Vagina (tissue), 2 donors: ENCODE measurements at regions not wholly inside any gene's neighbourhood (a gene's known extent, or its start where the extent isn't known, plus 50 kb on each side); places are given as distances from the start of the nearest gene placed in this dataset.

Source experiments
- DNase-seq, 2 donors: peaks; one replicate each; pipeline ENCODE4 v3.0.0-alpha.2; 2017; ENCODE audit errors: extremely low spot score in 2 of 2
- H3K27ac ChIP-seq: fragments of 200-600 bp; sonication (generic); one replicate; pipeline ENCODE4 v1.5.1; 2019
- H3K27me3 ChIP-seq: fragments of 200-600 bp; sonication (generic); one replicate; pipeline ENCODE4 v1.5.1; 2019
- H3K36me3 ChIP-seq, 2 donors: fragments of 200-600 bp; sonication (generic); one replicate each; pipeline ENCODE4 v1.5.1; 2017 to 2019
- H3K4me1 ChIP-seq: fragments of 200-600 bp; sonication (generic); one replicate; pipeline ENCODE4 v1.5.1; 2019
- H3K4me3 ChIP-seq, 2 donors: fragments of 200-600 bp; sonication (generic); 1 replicate in 1 of 2; 2 replicates in 1 of 2; pipeline ENCODE4 v1.5.1; 2016 to 2019
- H3K9me3 ChIP-seq: fragments of 200-600 bp; sonication (generic); one replicate; pipeline ENCODE4 v1.5.1; 2019
- CTCF ChIP-seq, 3 experiments: fragments of 450-650 bp in 2 of 3; fragments of 200-600 bp in 1 of 3; sonication (generic) in 1 of 3; IDR thresholded peaks; one replicate each; pipeline ENCODE4 v1.5.1; 2017 to 2019; ENCODE audit warnings: antibody characterized with exemption in 3 of 3, mild to moderate bottlenecking in 2 of 3, moderate library complexity in 2 of 3
- POLR2A ChIP-seq, 2 donors: fragments of 450-650 bp; IDR thresholded peaks; one replicate each; pipeline ENCODE4 v1.6.1; 2017; ENCODE audit warnings: antibody characterized with exemption in 2 of 2, mild to moderate bottlenecking in 2 of 2, moderate library complexity in 2 of 2
- POLR2AphosphoS5 ChIP-seq, 2 donors: sonication (generic); formaldehyde crosslinking; IDR thresholded peaks; one replicate each; pipeline ENCODE4 v1.9.0; 2017; ENCODE audit warnings: antibody characterized with exemption in 2 of 2, mild to moderate bottlenecking in 2 of 2, low read depth in 1 of 2; ENCODE audit not compliant: insufficient read depth in 1 of 2
- intact Hi-C: fragments of 100-400 bp; cut with DNase I; formaldehyde crosslinking; loops from one replicate; pipeline ENCODE4 v1.15.1; 2023

GRCh38 chr2:43085505-43085904, 140.9 kb downstream of the ZFP36L2 start:
- DNase-seq: no peak
- H3K9me3 ChIP-seq: no peaks in the 10 kb centered on the region
- H3K27ac ChIP-seq: peak overlapping the region; percentile 82
- no peak overlapping the region for H3K4me3 ChIP-seq
- H3K36me3 ChIP-seq: no peaks in the 10 kb centered on the region
- TF ChIP-seq CTCF (IDR thresholded peaks at IDR 0.05): no peak
- TF ChIP-seq POLR2AphosphoS5 (IDR thresholded peaks at IDR 0.05; ENCODE audit: insufficient read depth in 1 of 2, low read depth in 1 of 2): no peak
- TF ChIP-seq POLR2A (IDR thresholded peaks at IDR 0.05): no peak
- intact Hi-C loops: loop anchor here (10.0 kb wide), 1 partner anchor 51 kb away; no protein-coding TSS in a partner anchor
- no peaks in the 10 kb centered on the region for H3K27me3 ChIP-seq
- H3K4me1 ChIP-seq: peaks cover 78% of the 10 kb centered on the region

GRCh38 chr2:43084699-43085091, 141.7 kb downstream of the ZFP36L2 start:
- Histone ChIP-seq H3K9me3 (no peaks in the 10 kb centered on the region), H3K4me1 (peaks cover 86% of the 10 kb centered on the region), H3K27me3 (no peaks in the 10 kb centered on the region), H3K27ac (peak overlapping the region; percentile 82), H3K36me3 (no peaks in the 10 kb centered on the region), H3K4me3 (no peak overlapping the region)
- intact Hi-C loops: loop anchor here (10.0 kb wide), 1 partner anchor 50 kb away; no protein-coding TSS in a partner anchor
- TF ChIP-seq POLR2AphosphoS5 (IDR thresholded peaks at IDR 0.05; ENCODE audit: insufficient read depth in 1 of 2, low read depth in 1 of 2): no peak
- no peak for TF ChIP-seq POLR2A (IDR thresholded peaks at IDR 0.05)
- TF ChIP-seq CTCF (IDR thresholded peaks at IDR 0.05): no peak
- DNase-seq: no peak

GRCh38 chr2:43083710-43084698, 142.4 kb downstream of the ZFP36L2 start:
- intact Hi-C loops: loop anchor here (10.0 kb wide), 1 partner anchor 49 kb away; no protein-coding TSS in a partner anchor
- DNase-seq: no peak
- Histone ChIP-seq H3K9me3 (no peaks in the 10 kb centered on the region), H3K27me3 (no peaks in the 10 kb centered on the region), H3K4me1 (peaks cover 93% of the 10 kb centered on the region), H3K4me3 (no peak overlapping the region), H3K36me3 (no peaks in the 10 kb centered on the region), H3K27ac (peak overlapping the region; percentile 82)
- TF ChIP-seq POLR2AphosphoS5 (IDR thresholded peaks at IDR 0.05; ENCODE audit: insufficient read depth in 1 of 2, low read depth in 1 of 2): peak; percentile 34 to 56
- no peak for TF ChIP-seq POLR2A (IDR thresholded peaks at IDR 0.05)

GRCh38 chr2:43082903-43083677, 143.3 kb downstream of the ZFP36L2 start:
- Histone ChIP-seq H3K36me3 (no peaks in the 10 kb centered on the region), H3K27ac (peak overlapping the region; percentile 82), H3K27me3 (no peaks in the 10 kb centered on the region), H3K4me3 (no peak overlapping the region), H3K4me1 (peaks cover 98% of the 10 kb centered on the region), H3K9me3 (no peaks in the 10 kb centered on the region)
- intact Hi-C loops: loop anchor here (10.0 kb wide), 1 partner anchor 48 kb away; no protein-coding TSS in a partner anchor
- no peak for DNase-seq
- TF ChIP-seq POLR2A (IDR thresholded peaks at IDR 0.05) (no peak), CTCF (IDR thresholded peaks at IDR 0.05) (no peak), POLR2AphosphoS5 (IDR thresholded peaks at IDR 0.05; ENCODE audit: insufficient read depth in 1 of 2, low read depth in 1 of 2) (no peak)
